Lung (tissue), 11 donors: ENCODE measurements at regions not wholly inside any gene's neighbourhood (a gene's known extent, or its start where the extent isn't known, plus 50 kb on each side); places are given as distances from the start of the nearest gene placed in this dataset.

Source experiments
- ATAC-seq: fragments of 200-7000 bp; cut with Tn5 transposase; one replicate; pipeline ENCODE4 v1.9.1; 2020; ENCODE audit warnings: moderate number of reproducible peaks; ENCODE audit not compliant: insufficient read depth, low FRiP score
- DNase-seq, 3 donors: peaks; one replicate each; pipeline ENCODE4 v3.0.0-alpha.2; 2013 to 2017
- H3K27ac ChIP-seq, 2 donors: one replicate each; pipeline ENCODE4 v1.5.1; 2013; ENCODE audit warnings: mild to moderate bottlenecking in 2 of 2, moderate library complexity in 2 of 2, control low read depth in 1 of 2, inconsistent platforms in 1 of 2, low read depth in 1 of 2, low read length in 1 of 2
- H3K27me3 ChIP-seq, 3 donors: one replicate each; pipeline ENCODE4 v1.5.1; 2013; ENCODE audit warnings: low read length in 2 of 3; ENCODE audit not compliant: control insufficient read depth in 3 of 3, insufficient read depth in 3 of 3
- H3K36me3 ChIP-seq, 4 donors: one replicate each; pipeline ENCODE4 v1.5.1; 2013; ENCODE audit warnings: low read length in 4 of 4, mild to moderate bottlenecking in 1 of 4, moderate library complexity in 1 of 4; ENCODE audit not compliant: control insufficient read depth in 4 of 4, insufficient read depth in 4 of 4
- H3K4me1 ChIP-seq, 5 donors: one replicate each; pipeline ENCODE4 v1.5.1; 2013; ENCODE audit warnings: low read length in 5 of 5, mild to moderate bottlenecking in 2 of 5, moderate library complexity in 1 of 5; ENCODE audit not compliant: control insufficient read depth in 5 of 5, insufficient read depth in 5 of 5
- H3K4me3 ChIP-seq: one replicate; pipeline ENCODE4 v1.5.1; 2013; ENCODE audit warnings: mild to moderate bottlenecking, control low read depth, moderate library complexity
- H3K9ac ChIP-seq, 2 donors: one replicate each; pipeline ENCODE4 v1.5.1; 2013; ENCODE audit warnings: low read length in 2 of 2, control low read depth in 1 of 2; ENCODE audit not compliant: insufficient read depth in 1 of 2
- H3K9me3 ChIP-seq, 4 donors: one replicate each; pipeline ENCODE4 v1.5.1; 2013; ENCODE audit warnings: low read length in 3 of 4, mild to moderate bottlenecking in 1 of 4, moderate library complexity in 1 of 4; ENCODE audit not compliant: control insufficient read depth in 4 of 4, insufficient read depth in 3 of 4
- WGBS, 2 donors: extraction: QIAGEN DNeasy Blood & Tissue Kit; methylation state at CpG; one replicate each; pipeline ENCODE4 v1.1.7; 2013; 5-methylcytosine and 5-hydroxymethylcytosine counted together
- TF ChIP-seq, protein P1 (sequence below): IDR thresholded peaks from 2 replicates; pipeline ENCODE4 v1.5.1; 2012; ENCODE audit warnings: mild to moderate bottlenecking; ENCODE audit errors: control extremely low read depth, extremely low read depth
- donor health status: control.
- donor health status: control.
- donor health status: Bipolar disorder and iron deficiency.
- donor health status: healthy.
- donor health status: DM: yes; HTN: yes; CAD: no.

GRCh38 chr13:71312923-71313322 lies 554.1 kb downstream of the DACH1 start:
- Histone ChIP-seq H3K4me3 (no peak overlapping the region), H3K27ac (no peak overlapping the region), H3K27me3 (no peaks in the 10 kb centered on the region), H3K4me1 (peaks cover 0 to 6% (median 0%) of the 10 kb centered on the region in 5 donors), H3K9ac (no peak overlapping the region), H3K9me3 (peaks cover 0 to 6% (median 0%) of the 10 kb centered on the region in 4 donors), H3K36me3 (no peaks in the 10 kb centered on the region)
- ATAC-seq (no peak), DNase-seq (no peak)
- TF ChIP-seq, protein P1, sequence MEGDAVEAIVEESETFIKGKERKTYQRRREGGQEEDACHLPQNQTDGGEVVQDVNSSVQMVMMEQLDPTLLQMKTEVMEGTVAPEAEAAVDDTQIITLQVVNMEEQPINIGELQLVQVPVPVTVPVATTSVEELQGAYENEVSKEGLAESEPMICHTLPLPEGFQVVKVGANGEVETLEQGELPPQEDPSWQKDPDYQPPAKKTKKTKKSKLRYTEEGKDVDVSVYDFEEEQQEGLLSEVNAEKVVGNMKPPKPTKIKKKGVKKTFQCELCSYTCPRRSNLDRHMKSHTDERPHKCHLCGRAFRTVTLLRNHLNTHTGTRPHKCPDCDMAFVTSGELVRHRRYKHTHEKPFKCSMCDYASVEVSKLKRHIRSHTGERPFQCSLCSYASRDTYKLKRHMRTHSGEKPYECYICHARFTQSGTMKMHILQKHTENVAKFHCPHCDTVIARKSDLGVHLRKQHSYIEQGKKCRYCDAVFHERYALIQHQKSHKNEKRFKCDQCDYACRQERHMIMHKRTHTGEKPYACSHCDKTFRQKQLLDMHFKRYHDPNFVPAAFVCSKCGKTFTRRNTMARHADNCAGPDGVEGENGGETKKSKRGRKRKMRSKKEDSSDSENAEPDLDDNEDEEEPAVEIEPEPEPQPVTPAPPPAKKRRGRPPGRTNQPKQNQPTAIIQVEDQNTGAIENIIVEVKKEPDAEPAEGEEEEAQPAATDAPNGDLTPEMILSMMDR: no peak

DNA sequence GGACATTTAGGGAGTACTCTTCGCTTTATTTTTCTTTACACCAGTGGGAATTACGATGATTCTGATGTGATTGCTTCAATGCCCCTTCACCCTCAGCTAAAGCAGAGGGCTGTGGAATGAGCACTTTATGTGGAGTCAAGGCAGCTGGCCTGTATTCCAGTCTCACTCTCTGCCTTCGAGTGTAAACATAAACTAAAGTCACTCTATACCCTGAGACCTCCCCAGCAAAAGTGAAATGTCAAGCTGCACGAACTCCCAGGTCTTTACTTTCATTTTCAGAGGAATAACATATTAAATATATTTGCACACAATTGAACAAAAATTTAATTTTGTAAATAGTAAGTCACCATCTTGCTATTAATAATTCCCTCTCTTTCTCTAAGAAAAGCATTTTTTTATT lies 557.1 kb downstream of the DACH1 start:
- WGBS, 2 donors: 70 to 76% methylated on average over 4 of the region's 4 CpGs
- Histone ChIP-seq H3K27me3 (no peaks in the 10 kb centered on the region), H3K4me3 (no peak overlapping the region), H3K27ac (no peak overlapping the region), H3K36me3 (no peaks in the 10 kb centered on the region), H3K9ac (no peak overlapping the region), H3K9me3 (peaks cover 0 to 6% (median 0%) of the 10 kb centered on the region in 4 donors), H3K4me1 (peaks cover 0 to 5% (median 0%) of the 10 kb centered on the region in 5 donors)
- TF ChIP-seq, protein P1: no peak
- no peak for DNase-seq
- no peak for ATAC-seq

DNA sequence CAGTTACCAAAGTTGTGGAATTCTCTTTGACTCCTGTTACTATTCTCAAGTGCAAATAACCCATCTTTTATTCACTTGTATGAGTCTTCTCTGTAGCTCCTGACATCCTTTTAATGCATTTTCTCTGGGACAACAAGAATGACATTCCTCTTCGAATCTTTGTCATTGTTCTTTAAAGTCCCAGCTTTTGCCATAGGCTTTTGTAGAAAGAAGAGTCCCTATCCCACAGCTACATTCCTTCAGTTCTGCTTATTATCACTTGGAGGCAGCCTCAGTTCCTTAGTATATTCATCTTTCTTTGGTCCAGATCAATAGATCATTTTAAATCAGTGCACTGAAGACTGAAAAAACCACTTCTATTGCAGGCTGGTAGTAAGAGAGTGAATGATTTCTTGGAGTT lies 560.2 kb downstream of the DACH1 start:
- no peaks in the 10 kb centered on the region for H3K36me3 ChIP-seq
- no peaks in the 10 kb centered on the region for H3K27me3 ChIP-seq
- H3K9ac ChIP-seq: no peak overlapping the region
- TF ChIP-seq, protein P1: no peak
- H3K9me3 ChIP-seq: no peaks in the 10 kb centered on the region
- no peak overlapping the region for H3K4me3 ChIP-seq
- WGBS, 2 donors: 60 to 86% methylated on average over 1 of the region's 1 CpG
- DNase-seq (no peak), ATAC-seq (no peak)
- no peak overlapping the region for H3K27ac ChIP-seq
- H3K4me1 ChIP-seq: peaks cover 0 to 5% (median 0%) of the 10 kb centered on the region in 5 donors

GRCh38 chr13:71304861-71305260 lies 562.1 kb downstream of the DACH1 start:
- H3K9ac ChIP-seq: no peak overlapping the region
- peaks cover 0 to 5% (median 0%) of the 10 kb centered on the region in 5 donors for H3K4me1 ChIP-seq
- no peaks in the 10 kb centered on the region for H3K9me3 ChIP-seq
- DNase-seq (no peak), ATAC-seq (no peak)
- TF ChIP-seq, protein P1: no peak
- no peaks in the 10 kb centered on the region for H3K27me3 ChIP-seq
- H3K27ac ChIP-seq: no peak overlapping the region
- H3K36me3 ChIP-seq: no peaks in the 10 kb centered on the region
- no peak overlapping the region for H3K4me3 ChIP-seq
- WGBS, 2 donors: 42 to 51% methylated on average over 3 of the region's 3 CpGs
